ENCODE measurements at regions not wholly inside any gene's neighbourhood (a gene's known extent, or its start where the extent isn't known, plus 50 kb on each side); places are given as distances from the start of the nearest gene placed in this dataset.
"Not testable (repeated sequence)": the region's sequence is repeated elsewhere in the genome, so short reads cannot be mapped to it uniquely, and the experiment has no call there.

DNA sequence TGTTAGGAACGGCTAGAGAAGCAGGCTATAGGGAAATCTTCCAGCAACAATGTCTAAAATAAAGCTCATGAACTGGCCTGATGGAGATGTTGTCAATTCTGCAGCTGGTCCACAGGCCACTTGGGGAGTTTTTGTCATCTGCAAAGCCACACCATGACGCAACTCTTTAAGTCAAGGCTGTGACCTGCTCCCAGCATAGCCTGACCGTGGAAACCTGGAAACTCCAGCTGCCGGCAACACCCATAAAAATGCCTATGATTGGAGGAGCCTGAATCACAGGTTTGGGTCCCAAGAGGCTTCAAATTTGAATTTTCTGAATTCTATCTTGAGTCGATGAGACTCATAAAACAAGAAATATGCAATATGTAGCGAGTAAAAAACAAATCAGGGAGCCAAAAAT lies 969.2 kb upstream of the PRKX start:
- DNase-seq (ENCODE audit: low read depth), result no peak

DNA sequence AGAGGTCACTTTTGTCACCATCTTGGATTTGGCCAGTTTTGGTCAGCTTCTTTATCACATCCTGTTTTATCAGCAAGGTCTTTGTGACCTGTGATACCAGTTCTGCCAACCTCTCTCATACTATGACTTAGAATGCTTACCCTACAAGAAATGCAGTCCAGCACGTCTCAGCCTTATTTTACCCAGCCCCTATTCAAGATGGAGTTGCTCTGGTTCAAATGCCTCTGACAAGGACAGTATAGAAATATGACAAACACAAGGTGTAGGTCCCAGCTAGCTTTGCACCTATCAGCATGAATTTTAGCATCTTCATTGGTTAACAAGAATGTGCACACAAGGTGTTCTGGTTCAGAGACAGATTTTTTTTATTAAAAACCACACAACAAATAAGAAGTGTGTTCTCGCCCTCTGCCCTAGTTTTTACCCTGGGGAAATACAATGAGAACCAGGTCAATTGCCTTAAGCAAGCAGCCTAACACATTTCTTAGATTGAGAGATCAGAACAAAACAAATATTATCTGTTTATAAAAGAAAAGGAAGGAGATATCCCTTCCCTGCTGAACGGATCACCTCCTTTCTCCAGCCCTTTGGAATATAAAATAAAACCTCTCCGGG lies 962.3 kb upstream of the PRKX start:
- no peak for DNase-seq (ENCODE audit: low read depth)

GRCh38 chrX:4674028-4674782 lies 960.8 kb upstream of the PRKX start:
- DNase-seq (ENCODE audit: low read depth), result no peak

GRCh38 chrX:4671344-4671743 lies 957.9 kb upstream of the PRKX start:
- no peak for DNase-seq (ENCODE audit: low read depth)

GRCh38 chrX:4670606-4671005 lies 957.2 kb upstream of the PRKX start:
- no peak for DNase-seq (ENCODE audit: low read depth)

DNA sequence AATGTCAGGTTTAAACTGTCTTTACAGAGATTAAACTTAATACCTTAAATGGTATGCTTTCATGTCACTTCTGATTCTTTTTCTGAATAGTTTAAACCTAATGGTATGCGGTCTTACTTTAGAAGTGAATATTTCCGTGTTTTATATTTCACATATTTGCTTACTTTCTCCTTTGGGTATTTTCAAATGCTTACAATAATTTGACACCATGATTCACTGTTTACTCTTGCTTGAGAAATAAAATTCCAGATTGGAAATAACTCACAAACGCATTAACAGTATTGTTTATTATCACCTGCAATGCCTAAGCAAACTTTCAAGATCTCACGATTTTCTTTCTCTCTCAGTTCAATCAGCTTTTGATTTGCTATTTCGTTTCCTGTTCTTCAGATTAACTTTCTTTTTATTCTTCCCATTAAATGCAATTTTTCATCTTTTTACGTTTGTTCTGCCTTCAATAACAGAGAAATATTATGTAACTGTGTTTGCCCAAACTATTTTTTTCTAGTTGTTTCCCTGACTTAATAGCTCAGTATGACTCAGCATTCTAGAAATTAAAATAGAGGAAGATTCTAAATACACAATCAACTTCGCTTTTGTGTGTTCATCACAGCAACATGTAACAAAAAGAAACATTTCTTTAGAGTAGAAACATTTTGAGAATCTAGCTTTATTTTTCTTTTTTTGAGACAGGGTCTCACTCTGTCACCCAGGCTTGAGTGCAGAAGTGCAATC lies 955.5 kb upstream of the PRKX start:
- DNase-seq (ENCODE audit: low read depth), result no peak

- no peak for DNase-seq (ENCODE audit: low read depth)
Measured at GRCh38 chrX:4663085-4663484, 949.6 kb upstream of the PRKX start.

DNA sequence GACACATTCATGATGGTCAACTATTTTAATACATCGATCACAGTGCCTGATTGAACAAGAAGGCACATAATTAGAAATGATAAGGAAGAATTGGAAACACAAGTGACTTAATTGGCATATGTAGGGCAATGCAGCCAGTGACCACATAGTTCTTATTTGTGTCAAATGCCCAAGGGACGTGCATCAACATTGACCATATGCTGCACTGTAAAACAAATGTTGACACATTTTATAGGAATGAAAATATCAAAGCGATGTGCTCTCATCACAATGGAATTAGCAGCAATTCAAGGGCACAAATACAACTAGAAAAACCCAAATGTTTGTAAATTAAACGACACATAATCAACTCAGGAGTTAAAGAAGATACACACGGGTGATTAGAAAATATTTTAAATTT lies 948.3 kb upstream of the PRKX start:
- DNase-seq (ENCODE audit: low read depth), result no peak

- no peak for DNase-seq (ENCODE audit: low read depth)
Measured at GRCh38 chrX:4656419-4656818, 943.0 kb upstream of the PRKX start.

GRCh38 chrX:4655743-4656142 lies 942.3 kb upstream of the PRKX start:
- no peak for DNase-seq (ENCODE audit: low read depth)

- DNase-seq (ENCODE audit: low read depth), result no peak
Measured at GRCh38 chrX:4642114-4642513, 928.7 kb upstream of the PRKX start.

GRCh38 chrX:4638036-4638435 lies 924.6 kb upstream of the PRKX start:
- peak; percentile 24 for DNase-seq (ENCODE audit: low read depth)

GRCh38 chrX:4627414-4627813 lies 914.0 kb upstream of the PRKX start:
- DNase-seq (ENCODE audit: low read depth), result no peak

DNA sequence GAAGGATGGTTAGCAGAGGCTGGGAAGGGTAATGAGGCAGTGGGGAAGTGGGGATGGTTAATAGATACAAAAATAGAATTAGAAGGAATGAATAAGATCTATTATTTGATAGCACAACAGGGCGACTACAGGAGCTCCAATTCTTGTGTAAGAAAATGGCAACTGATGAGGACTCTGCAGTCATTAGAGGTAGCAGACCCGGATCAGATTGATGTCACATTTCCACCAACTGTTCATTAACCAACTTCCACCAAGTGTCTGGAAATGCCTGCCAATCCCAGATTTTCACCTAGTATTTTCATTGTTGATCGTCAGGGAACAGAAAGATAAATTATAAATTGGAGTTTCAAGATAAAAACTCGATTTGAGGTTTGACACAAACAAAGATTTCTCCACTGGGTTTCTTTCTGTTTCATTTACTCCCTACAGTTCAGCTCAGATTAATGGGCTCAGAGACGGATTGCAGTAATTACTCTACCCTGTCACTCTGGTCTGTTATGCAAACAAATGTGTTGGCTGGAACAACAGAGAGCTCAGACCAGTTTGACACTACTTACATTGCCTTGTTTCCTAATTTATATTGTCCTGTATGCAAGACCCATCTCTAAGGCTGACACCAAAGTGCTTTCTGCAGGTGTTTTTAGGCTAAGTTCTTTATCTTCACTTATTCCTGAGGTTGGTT lies 909.2 kb upstream of the PRKX start:
- no peak for DNase-seq (ENCODE audit: low read depth)

GRCh38 chrX:4613651-4614050 lies 900.2 kb upstream of the PRKX start:
- DNase-seq (ENCODE audit: low read depth), result not testable (repeated sequence)

- DNase-seq (ENCODE audit: low read depth), result no peak
Measured at GRCh38 chrX:4588893-4589292, 875.4 kb upstream of the PRKX start.

DNA sequence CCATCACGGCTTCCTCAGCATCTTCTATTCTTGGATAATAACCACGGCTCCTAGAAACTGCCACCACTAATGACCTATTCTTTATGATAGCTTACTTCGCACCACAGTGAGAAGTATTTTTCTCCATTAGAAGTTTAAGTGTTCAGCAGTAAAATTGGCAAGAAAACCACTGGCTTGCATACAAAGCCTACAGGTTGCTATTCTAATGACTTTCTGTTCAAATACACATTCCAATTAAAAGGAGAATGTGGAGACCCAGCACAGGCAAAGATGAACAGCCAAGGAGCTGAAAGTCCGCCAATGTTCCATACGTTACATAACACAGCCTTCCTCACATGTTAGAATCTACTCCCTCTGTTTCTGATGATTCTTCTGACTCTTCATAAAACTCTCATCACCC lies 875.0 kb upstream of the PRKX start:
- DNase-seq (ENCODE audit: low read depth), result no peak

- DNase-seq (ENCODE audit: low read depth), result no peak
Measured at GRCh38 chrX:4588056-4588455, 874.6 kb upstream of the PRKX start.

DNA sequence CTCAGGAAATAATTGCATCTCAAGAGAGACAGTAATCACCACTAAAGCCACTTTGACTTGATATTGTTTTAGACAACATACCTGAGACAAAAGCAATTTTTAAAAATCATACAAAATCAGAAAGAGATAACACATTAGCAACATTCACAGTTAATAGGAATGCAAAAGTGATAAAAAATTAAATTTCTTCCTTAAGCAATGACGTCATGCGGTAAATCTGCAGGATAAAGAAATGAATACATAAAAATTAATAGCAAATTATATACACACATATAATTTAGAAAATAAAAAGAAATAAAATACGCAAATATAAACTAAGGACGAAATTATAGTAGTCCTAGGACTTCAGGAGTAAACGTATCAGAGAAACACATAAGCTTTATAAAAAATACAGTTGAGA lies 866.5 kb upstream of the PRKX start:
- DNase-seq (ENCODE audit: low read depth), result no peak

- no peak for DNase-seq (ENCODE audit: low read depth)
Measured at GRCh38 chrX:4579480-4579879, 866.0 kb upstream of the PRKX start.

- DNase-seq (ENCODE audit: low read depth), result no peak
Measured at GRCh38 chrX:4572691-4573090, 859.2 kb upstream of the PRKX start.

DNA sequence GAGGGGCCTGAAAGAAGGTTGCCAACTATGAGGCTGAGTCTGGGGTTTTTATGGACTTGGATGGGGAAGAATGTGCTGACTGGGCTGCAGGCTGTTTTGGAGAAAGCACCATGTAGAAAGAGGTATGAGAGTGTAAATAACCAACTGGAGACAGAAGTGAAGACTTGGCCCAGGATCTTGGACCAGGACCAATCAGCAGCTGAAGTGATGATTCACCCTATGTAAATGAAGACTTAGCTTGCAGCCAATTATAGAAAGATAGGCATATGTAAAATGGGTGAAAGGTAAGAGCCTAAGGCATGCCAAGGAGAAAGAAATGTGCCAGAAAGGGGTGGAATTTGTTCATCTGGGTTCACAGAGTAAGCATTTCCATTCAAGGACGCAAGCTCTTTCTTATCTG lies 856.7 kb upstream of the PRKX start:
- peak; percentile 9 for DNase-seq (ENCODE audit: low read depth)

DNA sequence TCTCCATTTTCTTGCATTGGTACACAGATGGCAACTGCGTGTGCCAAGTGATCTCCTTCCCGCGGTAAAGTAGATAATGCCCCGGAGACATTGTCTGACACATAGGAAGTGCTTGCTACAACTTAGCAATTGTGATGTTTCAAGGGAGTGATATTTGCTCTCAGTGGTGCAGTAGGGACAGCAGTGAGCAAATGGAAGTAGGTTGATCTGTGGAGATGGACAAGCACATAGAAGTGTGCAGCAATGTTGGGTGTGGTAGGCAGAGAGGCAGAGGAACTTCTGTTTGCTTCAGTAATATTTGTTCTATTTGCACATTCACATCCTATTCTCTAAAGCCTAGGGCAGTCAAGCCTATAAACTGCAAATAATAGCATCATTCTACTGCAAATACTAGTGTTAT lies 846.7 kb upstream of the PRKX start:
- DNase-seq (ENCODE audit: low read depth), result peak; percentile 3

Data from RPMI7951 (cell line).